ENCODE measurements at regions not wholly inside any gene's neighbourhood (a gene's known extent, or its start where the extent isn't known, plus 50 kb on each side); places are given as distances from the start of the nearest gene placed in this dataset.

DNA sequence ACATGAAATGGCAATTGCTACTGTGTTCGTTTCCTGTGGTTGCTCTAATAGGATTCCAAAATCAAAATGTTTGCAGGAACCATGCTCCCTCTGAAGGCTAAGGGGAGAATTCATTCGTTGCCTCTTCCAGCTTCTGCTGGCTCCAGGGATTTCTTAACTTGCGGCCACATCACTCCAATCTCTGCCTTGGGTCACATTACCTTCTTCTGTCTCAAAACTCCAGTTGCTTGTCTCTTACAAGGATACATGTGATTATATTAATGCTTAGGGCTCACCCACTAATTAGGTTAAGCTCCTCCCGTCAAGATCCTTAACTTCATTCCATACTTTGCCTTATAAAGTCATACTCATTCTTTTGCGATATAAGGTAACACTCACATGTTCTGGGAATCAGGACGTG lies 208.4 kb downstream of the RBM46 start:
- TF ChIP-seq, protein P1, sequence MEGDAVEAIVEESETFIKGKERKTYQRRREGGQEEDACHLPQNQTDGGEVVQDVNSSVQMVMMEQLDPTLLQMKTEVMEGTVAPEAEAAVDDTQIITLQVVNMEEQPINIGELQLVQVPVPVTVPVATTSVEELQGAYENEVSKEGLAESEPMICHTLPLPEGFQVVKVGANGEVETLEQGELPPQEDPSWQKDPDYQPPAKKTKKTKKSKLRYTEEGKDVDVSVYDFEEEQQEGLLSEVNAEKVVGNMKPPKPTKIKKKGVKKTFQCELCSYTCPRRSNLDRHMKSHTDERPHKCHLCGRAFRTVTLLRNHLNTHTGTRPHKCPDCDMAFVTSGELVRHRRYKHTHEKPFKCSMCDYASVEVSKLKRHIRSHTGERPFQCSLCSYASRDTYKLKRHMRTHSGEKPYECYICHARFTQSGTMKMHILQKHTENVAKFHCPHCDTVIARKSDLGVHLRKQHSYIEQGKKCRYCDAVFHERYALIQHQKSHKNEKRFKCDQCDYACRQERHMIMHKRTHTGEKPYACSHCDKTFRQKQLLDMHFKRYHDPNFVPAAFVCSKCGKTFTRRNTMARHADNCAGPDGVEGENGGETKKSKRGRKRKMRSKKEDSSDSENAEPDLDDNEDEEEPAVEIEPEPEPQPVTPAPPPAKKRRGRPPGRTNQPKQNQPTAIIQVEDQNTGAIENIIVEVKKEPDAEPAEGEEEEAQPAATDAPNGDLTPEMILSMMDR (IDR thresholded peaks at IDR 0.05), result no peak
- no peak for TF ChIP-seq EP300 (IDR thresholded peaks at IDR 0.05)
- TF ChIP-seq MAZ (IDR thresholded peaks at IDR 0.05; ENCODE audit: borderline replicate concordance, low read depth, low read length), result no peak
- TF ChIP-seq, protein P2, sequence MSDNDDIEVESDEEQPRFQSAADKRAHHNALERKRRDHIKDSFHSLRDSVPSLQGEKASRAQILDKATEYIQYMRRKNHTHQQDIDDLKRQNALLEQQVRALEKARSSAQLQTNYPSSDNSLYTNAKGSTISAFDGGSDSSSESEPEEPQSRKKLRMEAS (IDR thresholded peaks at IDR 0.05), result no peak
- TF ChIP-seq ZSCAN20 (CRISPR knock-in tag; IDR thresholded peaks at IDR 0.05), result no peak
- TF ChIP-seq POLR2A (IDR thresholded peaks at IDR 0.05; ENCODE audit: low read length), result no peak
- TF ChIP-seq JUN (IDR thresholded peaks at IDR 0.05), result no peak
- TF ChIP-seq, protein P3, sequence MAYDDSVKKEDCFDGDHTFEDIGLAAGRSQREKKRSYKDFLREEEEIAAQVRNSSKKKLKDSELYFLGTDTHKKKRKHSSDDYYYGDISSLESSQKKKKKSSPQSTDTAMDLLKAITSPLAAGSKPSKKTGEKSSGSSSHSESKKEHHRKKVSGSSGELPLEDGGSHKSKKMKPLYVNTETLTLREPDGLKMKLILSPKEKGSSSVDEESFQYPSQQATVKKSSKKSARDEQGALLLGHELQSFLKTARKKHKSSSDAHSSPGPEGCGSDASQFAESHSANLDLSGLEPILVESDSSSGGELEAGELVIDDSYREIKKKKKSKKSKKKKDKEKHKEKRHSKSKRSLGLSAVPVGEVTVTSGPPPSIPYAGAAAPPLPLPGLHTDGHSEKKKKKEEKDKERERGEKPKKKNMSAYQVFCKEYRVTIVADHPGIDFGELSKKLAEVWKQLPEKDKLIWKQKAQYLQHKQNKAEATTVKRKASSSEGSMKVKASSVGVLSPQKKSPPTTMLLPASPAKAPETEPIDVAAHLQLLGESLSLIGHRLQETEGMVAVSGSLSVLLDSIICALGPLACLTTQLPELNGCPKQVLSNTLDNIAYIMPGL (CRISPR knock-in tag; IDR thresholded peaks at IDR 0.05; ENCODE audit: borderline replicate concordance), result no peak
- no peak for TF ChIP-seq NR3C1 (IDR thresholded peaks at IDR 0.05)
- TF ChIP-seq EHMT2 (IDR thresholded peaks at IDR 0.05; ENCODE audit: low read depth), result no peak
- TF ChIP-seq EHF (CRISPR knock-in tag; IDR thresholded peaks at IDR 0.05), result no peak
- no peak for TF ChIP-seq CHD2 (IDR thresholded peaks at IDR 0.05; ENCODE audit: low read length, partially characterized antibody)
- no peak for TF ChIP-seq ZC3H11A (IDR thresholded peaks at IDR 0.05)

Data from A549 (cell line).